LNCaP clone FGC (cell line): ENCODE measurements at regions not wholly inside any gene's neighbourhood (a gene's known extent, or its start where the extent isn't known, plus 50 kb on each side); places are given as distances from the start of the nearest gene placed in this dataset.
"Not testable (repeated sequence)": the region's sequence is repeated elsewhere in the genome, so short reads cannot be mapped to it uniquely, and the experiment has no call there.

Experiments used
- DNase-seq: peaks from one replicate; pipeline ENCODE4 v3.0.0-alpha.2; 2011; ENCODE audit warnings: low read depth
- H3K4me3 ChIP-seq: 2 replicates; pipeline ENCODE4 v1.5.1; 2011; ENCODE audit warnings: mild to moderate bottlenecking, low read depth, low read length, control low read depth
- TF ChIP-seq, protein P1 (sequence below): IDR thresholded peaks from 2 replicates; pipeline ENCODE4 v1.5.1; 2012; ENCODE audit warnings: mild to moderate bottlenecking; ENCODE audit not compliant: control insufficient read depth, insufficient read depth; ENCODE audit errors: extremely low read depth

DNA sequence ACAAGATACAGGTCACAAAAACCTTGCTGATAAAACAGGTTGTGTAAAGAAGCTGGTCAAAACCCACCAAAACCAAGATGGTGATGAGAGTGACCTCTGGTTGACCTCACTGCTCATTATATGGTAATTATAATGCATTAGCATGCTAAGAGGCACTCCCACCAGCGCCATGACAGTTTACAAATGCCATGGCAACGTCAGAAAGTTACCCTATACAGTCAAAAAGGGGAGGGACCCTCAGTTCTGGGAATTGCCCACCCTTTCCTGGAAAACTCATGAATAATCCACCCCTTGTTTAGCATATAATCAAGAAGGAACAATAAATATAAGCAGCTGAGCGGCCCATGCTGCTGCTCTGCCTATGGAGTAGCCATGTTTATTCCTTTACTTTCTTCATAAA lies 434.1 kb downstream of the ZNF536 start:
- H3K4me3 ChIP-seq: no peak overlapping the region
- DNase-seq: no peak
- TF ChIP-seq, protein P1, sequence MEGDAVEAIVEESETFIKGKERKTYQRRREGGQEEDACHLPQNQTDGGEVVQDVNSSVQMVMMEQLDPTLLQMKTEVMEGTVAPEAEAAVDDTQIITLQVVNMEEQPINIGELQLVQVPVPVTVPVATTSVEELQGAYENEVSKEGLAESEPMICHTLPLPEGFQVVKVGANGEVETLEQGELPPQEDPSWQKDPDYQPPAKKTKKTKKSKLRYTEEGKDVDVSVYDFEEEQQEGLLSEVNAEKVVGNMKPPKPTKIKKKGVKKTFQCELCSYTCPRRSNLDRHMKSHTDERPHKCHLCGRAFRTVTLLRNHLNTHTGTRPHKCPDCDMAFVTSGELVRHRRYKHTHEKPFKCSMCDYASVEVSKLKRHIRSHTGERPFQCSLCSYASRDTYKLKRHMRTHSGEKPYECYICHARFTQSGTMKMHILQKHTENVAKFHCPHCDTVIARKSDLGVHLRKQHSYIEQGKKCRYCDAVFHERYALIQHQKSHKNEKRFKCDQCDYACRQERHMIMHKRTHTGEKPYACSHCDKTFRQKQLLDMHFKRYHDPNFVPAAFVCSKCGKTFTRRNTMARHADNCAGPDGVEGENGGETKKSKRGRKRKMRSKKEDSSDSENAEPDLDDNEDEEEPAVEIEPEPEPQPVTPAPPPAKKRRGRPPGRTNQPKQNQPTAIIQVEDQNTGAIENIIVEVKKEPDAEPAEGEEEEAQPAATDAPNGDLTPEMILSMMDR: no peak

DNA sequence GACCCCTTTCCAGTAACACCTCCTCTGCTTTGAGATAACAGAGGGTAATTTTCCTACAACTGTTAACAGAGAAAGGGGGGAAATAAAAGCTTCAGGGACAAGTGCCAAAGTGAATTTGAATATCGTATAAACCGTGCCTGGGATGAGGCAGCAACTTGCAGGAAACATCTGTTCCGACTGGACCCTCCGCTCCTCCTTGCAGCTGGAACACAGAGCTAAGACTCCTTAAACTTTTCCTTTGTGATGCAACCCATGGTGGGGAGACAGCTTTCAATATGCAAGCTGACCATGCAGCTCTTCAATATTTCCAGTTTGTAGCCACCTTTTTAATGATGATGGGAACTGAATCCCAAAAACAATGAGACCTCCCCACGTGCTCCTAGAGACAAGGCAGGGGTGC lies 432.6 kb downstream of the ZNF536 start:
- H3K4me3 ChIP-seq: no peak overlapping the region
- TF ChIP-seq, protein P1: no peak
- no peak for DNase-seq

DNA sequence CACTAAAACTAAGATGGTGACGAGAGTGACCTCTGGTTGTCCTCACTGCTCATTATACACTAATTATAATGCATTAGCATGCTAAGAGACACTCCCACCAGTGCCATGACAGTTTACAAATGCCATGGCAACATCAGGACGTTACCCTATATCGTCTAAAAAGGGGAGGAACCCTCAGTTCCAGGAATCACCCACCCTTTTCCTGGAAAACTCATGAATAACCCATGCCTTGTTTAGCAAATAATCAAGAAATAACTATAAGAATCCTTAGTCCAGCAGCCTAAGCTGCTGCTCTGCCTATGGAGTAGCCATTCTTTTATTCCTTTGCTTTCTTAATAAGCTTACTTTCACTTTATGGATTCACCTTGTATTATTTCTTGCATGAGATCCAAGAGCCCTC lies 432.1 kb downstream of the ZNF536 start:
- not testable (repeated sequence) for DNase-seq, H3K4me3 ChIP-seq

DNA sequence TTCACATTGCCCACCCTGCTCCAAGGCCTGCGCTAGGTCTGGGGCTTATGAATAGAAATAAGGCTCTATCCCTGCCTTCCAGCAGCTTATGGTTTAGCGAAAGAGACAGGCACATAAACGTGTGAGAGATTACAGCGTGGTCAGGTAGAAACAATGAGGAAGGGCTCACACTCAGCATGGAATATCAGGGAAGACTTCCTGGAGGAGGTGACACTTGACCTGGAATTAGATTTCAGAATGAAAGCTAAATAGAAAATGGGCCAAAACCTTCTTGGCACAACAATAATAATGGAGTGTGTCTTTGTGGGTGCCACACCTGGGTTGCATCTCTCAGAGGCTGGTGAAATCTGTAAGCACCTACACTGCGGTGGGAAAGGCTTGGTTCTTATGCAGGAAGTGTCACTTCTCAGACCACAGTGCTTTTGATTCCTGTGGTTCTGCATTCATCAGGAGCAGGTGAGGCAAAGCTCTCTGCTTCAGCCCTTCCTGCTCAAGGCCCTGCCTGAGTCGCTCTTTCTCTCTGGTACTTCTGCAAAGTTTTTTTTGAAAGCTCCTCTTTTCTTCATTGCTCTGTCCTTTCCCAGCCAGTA lies 430.3 kb downstream of the ZNF536 start:
- DNase-seq: no peak
- TF ChIP-seq, protein P1: no peak
- H3K4me3 ChIP-seq: no peak overlapping the region

DNA sequence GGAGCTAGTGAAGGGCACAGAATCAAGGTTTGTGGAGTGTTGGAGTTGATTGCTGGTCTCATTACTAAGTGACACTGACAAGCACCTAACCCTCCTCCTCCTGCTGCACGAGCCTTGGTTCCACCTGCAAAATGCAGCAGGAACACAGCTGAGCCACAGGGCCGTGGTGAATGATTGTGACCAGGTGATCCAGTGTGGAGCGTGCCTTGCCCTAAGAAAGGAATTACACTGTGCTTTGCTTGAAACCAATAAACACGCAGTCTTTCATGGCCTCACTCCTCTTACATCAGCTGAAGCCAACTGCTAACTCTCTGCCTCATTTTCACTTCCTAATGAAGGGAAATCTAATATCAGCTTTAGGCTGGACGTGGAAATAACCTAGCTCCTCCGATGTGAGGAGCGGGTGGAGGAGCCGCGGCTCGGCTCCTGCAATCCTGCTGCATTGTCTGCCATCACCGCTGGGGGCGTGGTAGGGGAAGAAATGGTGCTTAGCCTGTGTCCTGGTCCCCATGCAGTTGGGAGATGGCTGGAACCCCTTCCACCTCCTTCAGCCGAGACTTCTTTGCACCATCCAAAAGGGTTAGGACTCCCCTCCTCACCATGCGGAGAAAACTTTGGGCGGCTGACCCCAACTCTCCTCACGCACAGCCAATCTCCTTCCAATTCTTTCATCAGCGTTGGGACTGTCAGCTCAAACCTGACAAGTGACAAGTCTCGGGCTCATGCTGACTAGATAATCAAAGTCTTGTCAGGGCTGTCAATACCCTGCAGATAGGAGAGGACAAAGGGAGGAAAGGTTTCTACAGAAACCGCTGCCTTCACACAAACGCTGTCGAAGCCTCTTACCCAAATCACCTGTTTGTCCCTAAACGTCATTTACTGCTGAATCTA lies 427.9 kb downstream of the ZNF536 start:
- no peak for DNase-seq
- H3K4me3 ChIP-seq: no peak overlapping the region
- TF ChIP-seq, protein P1: peak; percentile 90

DNA sequence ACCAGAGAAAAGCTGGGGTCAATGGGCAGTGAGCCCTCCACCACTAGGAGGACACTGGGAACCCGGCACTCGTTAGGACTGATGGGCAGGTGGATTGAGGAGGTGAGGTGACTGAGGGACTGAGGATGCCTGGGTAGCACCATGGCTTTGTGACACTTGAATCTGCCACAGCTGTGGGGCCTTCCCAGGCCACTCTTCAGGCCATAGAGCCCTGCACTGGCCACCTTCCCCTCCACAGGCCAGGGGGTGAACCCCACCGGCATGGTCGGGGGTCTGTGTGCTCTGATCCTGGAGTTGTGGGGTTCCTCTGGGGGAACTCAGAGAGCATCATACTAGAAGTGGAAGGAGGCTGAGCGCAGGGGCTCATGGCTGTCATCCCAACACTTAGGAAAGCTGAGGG lies 423.5 kb downstream of the ZNF536 start:
- no peak overlapping the region for H3K4me3 ChIP-seq
- TF ChIP-seq, protein P1: no peak
- no peak for DNase-seq

DNA sequence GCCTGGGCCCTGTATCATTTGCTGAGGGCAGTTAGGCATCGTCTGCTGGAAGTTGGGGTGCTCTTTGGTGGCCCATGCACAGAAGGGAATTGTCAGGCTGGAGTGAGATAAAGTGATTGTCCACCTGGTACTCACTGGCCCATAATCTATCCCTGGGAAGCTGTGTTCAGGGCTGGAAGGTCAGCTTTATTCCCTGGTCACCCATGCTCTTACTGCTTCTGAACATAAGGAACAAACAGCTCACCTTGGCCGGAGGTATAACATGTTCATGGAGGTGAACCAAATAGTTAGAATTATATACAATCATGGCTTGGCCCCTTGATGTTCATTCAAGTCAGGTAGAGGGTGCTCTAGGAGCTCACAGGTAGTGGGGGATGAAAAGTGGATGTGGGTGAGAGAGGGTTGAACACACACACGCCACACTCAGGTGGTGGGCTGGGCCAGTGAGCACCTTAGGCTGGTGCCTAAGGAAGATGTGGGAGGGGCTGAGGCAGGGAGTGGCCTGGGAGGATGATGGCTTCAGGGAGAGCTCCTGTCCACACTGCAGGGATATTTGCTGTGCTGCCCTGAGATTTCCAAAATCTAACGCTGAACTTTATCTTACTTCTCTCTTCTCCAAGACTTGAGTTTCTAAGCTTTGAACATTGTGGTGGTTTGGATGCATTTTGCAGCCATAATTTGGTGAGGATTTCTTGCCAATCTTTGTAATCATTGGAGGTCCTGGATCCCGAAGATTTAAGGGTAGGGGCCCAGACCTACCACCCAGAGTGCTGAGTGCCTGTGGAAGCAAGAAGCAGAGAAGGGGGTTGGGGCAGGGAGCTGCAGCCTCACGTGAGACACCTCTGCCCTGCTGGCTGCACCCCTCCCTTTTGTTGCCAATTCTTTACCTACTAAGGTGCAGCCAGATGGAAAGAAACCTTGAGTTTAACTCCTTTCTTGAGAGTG lies 420.6 kb downstream of the ZNF536 start:
- no peak for DNase-seq
- no peak overlapping the region for H3K4me3 ChIP-seq
- TF ChIP-seq, protein P1: no peak
